OCI-LY7 (cell line): ENCODE measurements at regions not wholly inside any gene's neighbourhood (a gene's known extent, or its start where the extent isn't known, plus 50 kb on each side); places are given as distances from the start of the nearest gene placed in this dataset.

ENCODE experiments used
- BruUV-seq: library from RNA; stranded (reverse); fragments of 400-500 nt; replicated peaks from 2 replicates; lab custom pipeline; 2021; lab: Mats Ljungman, UMichigan
- CTCF ChIA-PET: fragments of 300-600 bp; sonication (Branson Sonifier 250); formaldehyde crosslinking; loops from one replicate; lab custom pipeline; 2022; ENCODE audit warnings: antibody characterized with exemption; ENCODE audit not compliant: unreplicated experiment; lab: Charles Lee
- POLR2A ChIA-PET: fragments of 300-600 bp; sonication (Branson Sonifier 250); formaldehyde crosslinking; loops from one replicate; lab custom pipeline; 2022; ENCODE audit warnings: antibody characterized with exemption; lab: Charles Lee
- DNase-seq: peaks from one replicate; pipeline ENCODE4 v3.0.0-alpha.2; 2015; ENCODE audit warnings: low spot score
- H2AFZ ChIP-seq: fragments of 200-600 bp; sonication (generic), shearing (Covaris generic); 2 replicates; pipeline ENCODE4 v1.6.1; 2014; ENCODE audit warnings: mild to moderate bottlenecking, antibody characterized with exemption, low read length, moderate library complexity
- H3K27ac ChIP-seq: fragments of 200-600 bp; sonication (generic); 2 replicates; pipeline ENCODE4 v1.5.1; 2014; ENCODE audit warnings: mixed run types, low read depth, mild to moderate bottlenecking, moderate library complexity, low read length, inconsistent platforms; ENCODE audit not compliant: poor library complexity, severe bottlenecking
- H3K36me3 ChIP-seq: fragments of 200-600 bp; sonication (generic); 2 replicates; pipeline ENCODE4 v1.6.1; 2014; ENCODE audit warnings: mild to moderate bottlenecking, antibody characterized with exemption, low read length, moderate library complexity, mixed read lengths; ENCODE audit not compliant: insufficient read depth
- H3K4me1 ChIP-seq: fragments of 200-600 bp; sonication (generic); 2 replicates; pipeline ENCODE4 v1.5.1; 2014; ENCODE audit warnings: mild to moderate bottlenecking, low read length; ENCODE audit not compliant: insufficient read depth, poor library complexity, severe bottlenecking
- H3K4me2 ChIP-seq: fragments of 200-600 bp; sonication (generic); 2 replicates; pipeline ENCODE4 v1.6.1; 2014; ENCODE audit warnings: mild to moderate bottlenecking, low read length
- H3K4me3 ChIP-seq: fragments of 200-600 bp; sonication (generic); 2 replicates; pipeline ENCODE4 v1.5.1; 2014; ENCODE audit warnings: mild to moderate bottlenecking, low read depth, low read length; ENCODE audit not compliant: poor library complexity, severe bottlenecking
- H3K79me2 ChIP-seq: fragments of 200-600 bp; sonication (generic); 2 replicates; pipeline ENCODE4 v1.6.1; 2016; ENCODE audit warnings: low read depth, mild to moderate bottlenecking, low read length, moderate library complexity, mixed read lengths; ENCODE audit not compliant: insufficient read depth
- H3K9me2 ChIP-seq: fragments of 200-600 bp; sonication (generic); 2 replicates; pipeline ENCODE4 v1.6.1; 2016; ENCODE audit warnings: mild to moderate bottlenecking, low read length, mixed read lengths; ENCODE audit not compliant: insufficient read depth
- H3K9me3 ChIP-seq: fragments of 200-600 bp; sonication (generic); 2 replicates; pipeline ENCODE4 v1.6.1; 2014; ENCODE audit warnings: mild to moderate bottlenecking, mixed run types, low read length, mixed read lengths
- H4K20me1 ChIP-seq: fragments of 200-600 bp; sonication (generic); 2 replicates; pipeline ENCODE4 v1.6.1; 2014; ENCODE audit warnings: mild to moderate bottlenecking, antibody characterized with exemption, low read length, moderate library complexity, mixed read lengths; ENCODE audit not compliant: insufficient read depth
- EZH2phosphoT487 ChIP-seq: fragments of 200-600 bp; sonication (generic); IDR thresholded peaks from 2 replicates; pipeline ENCODE4 v1.6.1; 2018; ENCODE audit warnings: low read depth, borderline replicate concordance, mild to moderate bottlenecking, mixed run types, antibody characterized with exemption, low read length, moderate library complexity, mixed read lengths
- intact Hi-C: fragments of 100-400 bp; cut with micrococcal nuclease; formaldehyde crosslinking; loops from one replicate; pipeline ENCODE4 v1.10.0; 2022; ENCODE audit not compliant: unreplicated experiment
- TF ChIP-seq, protein P1 (sequence below): fragments of 200-600 bp; sonication (generic); conservative IDR thresholded peaks from 2 replicates; pipeline ENCODE4 v1.5.1; 2014; ENCODE audit warnings: mild to moderate bottlenecking, antibody characterized with exemption, low read length, moderate library complexity, mixed read lengths

DNA sequence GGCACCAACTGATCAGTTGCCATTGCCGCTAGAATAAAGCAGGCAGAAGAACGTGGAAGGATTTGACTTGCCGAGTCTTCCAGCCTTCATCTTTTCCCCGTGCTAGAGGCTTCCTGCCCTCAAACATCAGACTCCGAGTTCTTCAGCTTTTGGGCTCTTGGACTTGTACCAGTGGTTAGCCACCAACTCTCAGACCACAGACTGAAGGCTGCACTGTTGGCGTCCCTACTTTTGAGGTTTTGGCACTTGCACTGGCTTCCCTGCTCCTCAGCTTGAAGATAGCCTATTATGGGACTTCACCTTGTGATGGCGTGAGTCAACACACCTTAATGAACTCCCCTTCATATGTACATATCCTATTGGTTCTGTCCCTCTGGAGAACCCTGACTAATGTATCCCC, 57.3 kb upstream of the KCND2 start:
- no peak overlapping the region for H2AFZ ChIP-seq
- BruUV-seq: no TSS peak
- H3K4me1 ChIP-seq: no peaks in the 10 kb centered on the region
- intact Hi-C loops: loop anchor here (1.0 kb wide), 1 partner anchor 8 kb away; no protein-coding TSS in a partner anchor
- H3K9me3 ChIP-seq: no peaks in the 10 kb centered on the region
- no peaks in the 10 kb centered on the region for H4K20me1 ChIP-seq
- CTCF ChIA-PET: no interaction called here
- H3K9me2 ChIP-seq: no peaks in the 10 kb centered on the region
- no peak overlapping the region for H3K4me2 ChIP-seq
- no peak for DNase-seq
- H3K4me3 ChIP-seq: no peak overlapping the region
- H3K27ac ChIP-seq: no peak overlapping the region
- no peaks in the 10 kb centered on the region for H3K79me2 ChIP-seq
- TF ChIP-seq, protein P1, sequence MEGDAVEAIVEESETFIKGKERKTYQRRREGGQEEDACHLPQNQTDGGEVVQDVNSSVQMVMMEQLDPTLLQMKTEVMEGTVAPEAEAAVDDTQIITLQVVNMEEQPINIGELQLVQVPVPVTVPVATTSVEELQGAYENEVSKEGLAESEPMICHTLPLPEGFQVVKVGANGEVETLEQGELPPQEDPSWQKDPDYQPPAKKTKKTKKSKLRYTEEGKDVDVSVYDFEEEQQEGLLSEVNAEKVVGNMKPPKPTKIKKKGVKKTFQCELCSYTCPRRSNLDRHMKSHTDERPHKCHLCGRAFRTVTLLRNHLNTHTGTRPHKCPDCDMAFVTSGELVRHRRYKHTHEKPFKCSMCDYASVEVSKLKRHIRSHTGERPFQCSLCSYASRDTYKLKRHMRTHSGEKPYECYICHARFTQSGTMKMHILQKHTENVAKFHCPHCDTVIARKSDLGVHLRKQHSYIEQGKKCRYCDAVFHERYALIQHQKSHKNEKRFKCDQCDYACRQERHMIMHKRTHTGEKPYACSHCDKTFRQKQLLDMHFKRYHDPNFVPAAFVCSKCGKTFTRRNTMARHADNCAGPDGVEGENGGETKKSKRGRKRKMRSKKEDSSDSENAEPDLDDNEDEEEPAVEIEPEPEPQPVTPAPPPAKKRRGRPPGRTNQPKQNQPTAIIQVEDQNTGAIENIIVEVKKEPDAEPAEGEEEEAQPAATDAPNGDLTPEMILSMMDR: no peak
- no peak for TF ChIP-seq EZH2phosphoT487
- POLR2A ChIA-PET: no interaction called here
- no peaks in the 10 kb centered on the region for H3K36me3 ChIP-seq

DNA sequence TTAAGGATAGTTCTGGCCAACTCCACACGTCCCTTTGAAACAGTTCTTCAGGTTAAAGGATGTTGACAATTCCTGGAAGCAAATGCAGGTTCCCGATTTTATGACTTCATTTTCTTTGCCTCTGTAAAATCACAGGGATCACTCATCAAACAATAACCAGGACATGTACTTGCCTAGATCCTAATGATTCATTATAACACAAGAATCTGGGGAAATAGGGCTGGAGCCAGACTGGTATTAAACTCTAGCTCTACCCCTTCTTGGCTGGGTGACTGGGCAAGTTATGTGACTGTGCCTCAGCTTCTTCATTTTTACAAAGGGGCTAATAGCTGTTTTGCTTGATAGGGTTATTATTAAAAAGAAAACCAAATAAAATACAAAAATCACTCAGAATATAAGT, 56.0 kb upstream of the KCND2 start:
- Histone ChIP-seq H3K4me1 (no peaks in the 10 kb centered on the region), H3K9me2 (no peaks in the 10 kb centered on the region), H3K4me3 (no peak overlapping the region), H3K9me3 (no peaks in the 10 kb centered on the region), H2AFZ (no peak overlapping the region), H3K4me2 (no peak overlapping the region), H3K27ac (no peak overlapping the region), H3K79me2 (no peaks in the 10 kb centered on the region), H4K20me1 (no peaks in the 10 kb centered on the region), H3K36me3 (no peaks in the 10 kb centered on the region)
- BruUV-seq: no TSS peak
- TF ChIP-seq, protein P1: no peak
- TF ChIP-seq EZH2phosphoT487: no peak
- POLR2A ChIA-PET: interaction anchor here (0.7 to 1.4 kb wide), 2 partner anchors 12 to 54 kb away, joined by 3 read pairs; no protein-coding TSS in a partner anchor
- CTCF ChIA-PET: no interaction called here
- no peak for DNase-seq
- intact Hi-C loops: no loop called here

DNA sequence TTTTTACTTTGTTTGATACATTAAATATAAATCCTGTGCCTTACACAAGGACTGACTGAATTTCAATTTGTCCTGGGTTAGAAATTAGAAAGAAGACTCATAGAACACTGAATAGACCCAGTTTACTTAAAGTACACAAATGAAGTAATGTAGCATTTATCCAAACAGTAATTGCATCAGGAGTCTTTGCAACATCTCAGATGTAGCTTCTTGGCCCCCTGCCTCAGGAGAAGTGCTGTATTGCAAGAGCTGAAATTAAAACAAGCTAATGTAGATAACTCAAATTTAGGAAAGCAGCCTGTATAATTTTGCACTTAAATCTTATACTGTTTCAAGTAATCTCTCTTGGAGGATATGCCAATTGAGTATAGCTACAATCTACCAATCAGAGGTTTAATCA, 54.3 kb upstream of the KCND2 start:
- H2AFZ ChIP-seq: no peak overlapping the region
- H3K4me3 ChIP-seq: no peak overlapping the region
- H3K4me2 ChIP-seq: no peak overlapping the region
- no peaks in the 10 kb centered on the region for H3K9me3 ChIP-seq
- CTCF ChIA-PET: no interaction called here
- TF ChIP-seq, protein P1: no peak
- no peak for TF ChIP-seq EZH2phosphoT487
- no TSS peak for BruUV-seq
- no peaks in the 10 kb centered on the region for H3K79me2 ChIP-seq
- H4K20me1 ChIP-seq: no peaks in the 10 kb centered on the region
- H3K9me2 ChIP-seq: no peaks in the 10 kb centered on the region
- DNase-seq: no peak
- H3K4me1 ChIP-seq: no peaks in the 10 kb centered on the region
- POLR2A ChIA-PET: interaction anchor here (0.6 to 1.4 kb wide), 3 partner anchors 12 to 127 kb away, joined by 3 to 4 read pairs (median 3); no protein-coding TSS in a partner anchor
- no peaks in the 10 kb centered on the region for H3K36me3 ChIP-seq
- intact Hi-C loops: no loop called here
- H3K27ac ChIP-seq: no peak overlapping the region
